ENCODE measurements at regions not wholly inside any gene's neighbourhood (a gene's known extent, or its start where the extent isn't known, plus 50 kb on each side); places are given as distances from the start of the nearest gene placed in this dataset.

- no peak for TF ChIP-seq CTCF (IDR thresholded peaks at IDR 0.05)
- TF ChIP-seq POLR2A (IDR thresholded peaks at IDR 0.05), result no peak
- no peak for TF ChIP-seq POLR2AphosphoS5 (IDR thresholded peaks at IDR 0.05)
- no peak for TF ChIP-seq EP300 (IDR thresholded peaks at IDR 0.05)
Observed at GRCh38 chr4:18250564-18250963, 229.0 kb upstream of the LCORL start.
